ENCODE measurements at regions not wholly inside any gene's neighbourhood (a gene's known extent, or its start where the extent isn't known, plus 50 kb on each side); places are given as distances from the start of the nearest gene placed in this dataset.

GRCh38 chr7:17446340-17446739 lies 147.9 kb downstream of the AHR start:
- DNase-seq (ENCODE audit: low read depth): no peak

GRCh38 chr7:17447728-17448478 lies 149.5 kb downstream of the AHR start:
- H3K4me3 ChIP-seq (ENCODE audit: low read depth, low read length): no peak overlapping the region
- TF ChIP-seq CTCF (IDR thresholded peaks at IDR 0.05; ENCODE audit: low read depth, low read length, missing control alignments): no peak
- no peak for DNase-seq (ENCODE audit: low read depth)

More at GRCh38 chr7:17446340-17446739, 147.9 kb downstream of the AHR start:
- TF ChIP-seq CTCF (IDR thresholded peaks at IDR 0.05; ENCODE audit: low read depth, low read length, missing control alignments): no peak
- H3K4me3 ChIP-seq (ENCODE audit: low read depth, low read length): no peak overlapping the region

- no peak for DNase-seq (ENCODE audit: low read depth)
- no peak for TF ChIP-seq CTCF (IDR thresholded peaks at IDR 0.05; ENCODE audit: low read depth, low read length, missing control alignments)
- no peak overlapping the region for H3K4me3 ChIP-seq (ENCODE audit: low read depth, low read length)
Observed at GRCh38 chr7:17448479-17449423, 150.3 kb downstream of the AHR start.

- no peak for DNase-seq (ENCODE audit: low read depth)
- TF ChIP-seq CTCF (IDR thresholded peaks at IDR 0.05; ENCODE audit: low read depth, low read length, missing control alignments): no peak
- H3K4me3 ChIP-seq (ENCODE audit: low read depth, low read length): no peak overlapping the region
Observed at GRCh38 chr7:17456541-17456940, 158.1 kb downstream of the AHR start.

- TF ChIP-seq CTCF (IDR thresholded peaks at IDR 0.05; ENCODE audit: low read depth, low read length, missing control alignments): no peak
- DNase-seq (ENCODE audit: low read depth): no peak
- H3K4me3 ChIP-seq (ENCODE audit: low read depth, low read length): no peak overlapping the region
Observed at GRCh38 chr7:17460001-17460400, 161.5 kb downstream of the AHR start.

GRCh38 chr7:17460665-17461064 lies 162.2 kb downstream of the AHR start:
- H3K4me3 ChIP-seq (ENCODE audit: low read depth, low read length): no peak overlapping the region
- no peak for DNase-seq (ENCODE audit: low read depth)
- no peak for TF ChIP-seq CTCF (IDR thresholded peaks at IDR 0.05; ENCODE audit: low read depth, low read length, missing control alignments)
